Dendritic cell treated with granulocyte-macrophage colony-stimulating factor and Interleukin-4, amounts not matched to agents 40 ng/mL and 50 ng/mL, for 4 days (primary cell): ENCODE measurements at regions not wholly inside any gene's neighbourhood (a gene's known extent, or its start where the extent isn't known, plus 50 kb on each side); places are given as distances from the start of the nearest gene placed in this dataset.

Experiments used
- H3K27ac Mint-ChIP-seq: one replicate; pipeline ENCODE4 v1.8.0; 2022; ENCODE audit warnings: mild to moderate bottlenecking, mixed read lengths
- H3K27me3 Mint-ChIP-seq: one replicate; pipeline ENCODE4 v1.8.0; 2022; ENCODE audit warnings: mild to moderate bottlenecking, mixed read lengths
- H3K36me3 Mint-ChIP-seq: one replicate; pipeline ENCODE4 v1.8.0; 2022; ENCODE audit warnings: low read depth, mixed read lengths
- H3K4me1 Mint-ChIP-seq: one replicate; pipeline ENCODE4 v1.8.0; 2022; ENCODE audit warnings: low read depth, mixed read lengths
- H3K4me3 Mint-ChIP-seq: one replicate; pipeline ENCODE4 v1.8.0; 2022; ENCODE audit warnings: mild to moderate bottlenecking, moderate library complexity, mixed read lengths
- H3K9me3 Mint-ChIP-seq: one replicate; pipeline ENCODE4 v1.8.0; 2022; ENCODE audit warnings: mixed read lengths
- intact Hi-C: fragments of 100-400 bp; cut with micrococcal nuclease; formaldehyde crosslinking; loops from one replicate; pipeline ENCODE4 v1.15.0; 2022

DNA sequence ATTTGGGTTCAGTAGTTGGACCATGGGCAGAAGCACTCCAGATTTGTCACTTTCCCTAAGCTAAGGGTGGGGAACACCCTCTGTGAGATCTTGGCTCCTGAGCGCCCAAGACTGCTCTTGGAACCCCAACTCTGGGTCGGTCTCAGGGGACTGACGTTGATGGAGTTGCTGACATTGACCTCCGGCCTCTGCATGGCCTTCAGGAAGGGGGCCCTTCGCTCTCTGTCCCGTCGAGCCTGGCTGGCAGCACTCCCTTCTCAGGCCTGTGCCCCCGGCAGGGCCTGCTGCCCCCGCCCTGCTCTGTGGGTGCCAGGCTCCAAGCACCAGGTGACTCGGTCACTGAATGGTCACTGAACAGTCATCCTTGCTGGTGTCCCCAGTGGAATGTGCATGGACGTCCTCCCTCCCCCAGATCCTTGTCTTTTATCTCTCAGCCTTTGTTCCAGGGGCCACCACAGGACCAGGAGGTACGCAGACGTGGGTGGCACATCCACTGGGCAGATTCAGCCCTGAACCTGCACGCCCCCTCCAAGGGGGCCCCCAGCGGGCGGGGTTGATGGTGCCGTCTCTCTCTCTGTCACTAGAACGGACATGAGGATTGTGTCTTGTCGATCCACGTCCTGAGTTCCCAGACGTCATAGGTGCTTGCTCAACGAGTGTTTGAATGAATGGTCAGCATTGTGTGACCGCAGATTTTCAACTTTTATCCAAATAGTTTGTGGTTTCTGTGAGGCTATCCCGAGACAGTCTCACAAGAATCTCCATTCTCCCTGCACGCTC is 314.5 kb downstream of the SEC14L1 start:
- intact Hi-C loops: no loop called here
- H3K4me1 Mint-ChIP-seq: peaks cover 91% of the 10 kb centered on the region
- peaks cover 67% of the 10 kb centered on the region for H3K36me3 Mint-ChIP-seq
- no peaks in the 10 kb centered on the region for H3K27me3 Mint-ChIP-seq
- no peaks in the 10 kb centered on the region for H3K9me3 Mint-ChIP-seq
- peak overlapping the region; percentile 74 for H3K4me3 Mint-ChIP-seq
- H3K27ac Mint-ChIP-seq: peak overlapping the region; percentile 81

GRCh38 chr17:77455891-77456260 is 315.1 kb downstream of the SEC14L1 start:
- no peaks in the 10 kb centered on the region for H3K9me3 Mint-ChIP-seq
- H3K4me3 Mint-ChIP-seq: no peak overlapping the region
- no peak overlapping the region for H3K27ac Mint-ChIP-seq
- H3K4me1 Mint-ChIP-seq: peaks cover 91% of the 10 kb centered on the region
- H3K36me3 Mint-ChIP-seq: peaks cover 63% of the 10 kb centered on the region
- intact Hi-C loops: no loop called here
- H3K27me3 Mint-ChIP-seq: no peaks in the 10 kb centered on the region

GRCh38 chr17:77456271-77456950 is 315.6 kb downstream of the SEC14L1 start:
- Mint-ChIP-seq H3K36me3 (peaks cover 58% of the 10 kb centered on the region), H3K27me3 (no peaks in the 10 kb centered on the region), H3K27ac (peak overlapping the region; percentile 75), H3K9me3 (no peaks in the 10 kb centered on the region), H3K4me3 (no peak overlapping the region), H3K4me1 (peaks cover 95% of the 10 kb centered on the region)
- intact Hi-C loops: no loop called here

DNA sequence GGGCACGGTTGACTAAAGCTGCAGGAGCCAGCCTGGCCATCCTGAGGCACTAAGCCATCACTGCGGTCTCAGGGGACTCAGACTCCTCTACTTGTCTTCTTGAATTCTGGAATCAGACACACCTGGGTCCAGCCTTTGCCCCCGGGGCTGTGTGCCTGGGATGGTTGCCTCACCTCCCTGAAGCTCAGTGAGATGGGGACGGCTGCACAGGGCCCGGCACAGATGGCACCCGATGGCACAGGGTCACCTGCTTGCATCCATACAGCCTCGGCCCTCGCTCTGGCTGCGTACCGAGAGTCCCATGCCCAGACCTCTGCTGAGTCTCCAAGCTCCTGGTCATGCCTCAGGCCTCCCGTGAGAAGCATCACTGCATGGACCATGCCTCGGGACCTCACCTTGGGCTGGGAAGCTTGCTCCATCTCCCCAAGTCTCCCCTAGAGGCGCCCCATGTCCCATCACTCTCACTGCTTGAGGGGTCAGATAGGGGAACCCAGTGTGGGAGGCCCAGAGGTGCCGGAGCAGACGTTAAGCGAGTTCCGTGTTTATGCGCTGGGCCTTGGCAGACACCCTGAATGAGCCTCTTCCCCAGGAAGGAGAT is 316.3 kb downstream of the SEC14L1 start:
- peaks cover 97% of the 10 kb centered on the region for H3K4me1 Mint-ChIP-seq
- H3K36me3 Mint-ChIP-seq: peaks cover 52% of the 10 kb centered on the region
- intact Hi-C loops: no loop called here
- no peaks in the 10 kb centered on the region for H3K27me3 Mint-ChIP-seq
- peak overlapping the region; percentile 75 for H3K27ac Mint-ChIP-seq
- H3K4me3 Mint-ChIP-seq: peak overlapping the region; percentile 11
- H3K9me3 Mint-ChIP-seq: no peaks in the 10 kb centered on the region

GRCh38 chr17:77457572-77458201 is 316.9 kb downstream of the SEC14L1 start:
- no peaks in the 10 kb centered on the region for H3K27me3 Mint-ChIP-seq

DNA sequence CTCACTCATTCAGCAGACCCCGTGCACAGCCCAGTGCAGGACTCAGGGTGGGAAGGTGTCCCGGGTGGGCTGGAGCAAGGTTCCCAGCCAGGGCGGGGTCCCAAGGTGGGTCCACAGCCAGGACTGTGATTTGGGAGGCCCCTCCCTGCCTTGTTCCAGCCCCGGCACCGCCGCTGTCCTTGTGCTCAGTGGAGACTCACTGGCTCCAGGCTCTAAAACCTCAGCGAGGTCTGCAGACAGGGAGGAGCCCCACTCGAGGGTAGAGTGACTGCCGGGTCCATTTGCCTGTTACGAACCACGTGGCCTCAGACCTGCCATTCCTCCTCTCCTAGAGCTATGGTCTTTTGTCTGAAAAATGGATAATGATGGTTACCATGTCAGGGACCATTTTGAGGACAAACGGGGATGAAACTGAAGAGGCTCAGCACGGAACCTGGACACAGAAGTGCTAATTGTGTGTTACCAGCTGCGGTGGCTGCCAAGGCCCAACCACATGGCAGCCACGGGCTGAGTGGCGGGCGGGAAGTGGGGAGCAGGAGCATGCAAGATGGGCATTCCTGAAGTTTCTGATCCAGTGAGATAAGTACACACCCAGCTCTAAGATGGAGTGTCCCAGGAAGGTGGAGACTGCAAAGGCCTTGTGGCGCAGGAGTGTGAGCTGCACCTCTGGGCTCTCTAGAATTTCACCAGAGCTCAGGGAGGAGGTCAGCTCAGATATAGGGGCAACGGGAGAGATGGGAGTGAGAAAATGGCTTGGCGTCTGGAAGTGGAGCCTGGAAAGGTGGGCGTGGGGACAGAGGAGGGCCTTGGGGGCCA is 317.6 kb downstream of the SEC14L1 start:
- Mint-ChIP-seq H3K27me3 (no peaks in the 10 kb centered on the region), H3K27ac (peak overlapping the region; percentile 75), H3K4me1 (peaks cover 97% of the 10 kb centered on the region), H3K9me3 (no peaks in the 10 kb centered on the region), H3K36me3 (peaks cover 59% of the 10 kb centered on the region), H3K4me3 (no peak overlapping the region)
- intact Hi-C loops: no loop called here

More at GRCh38 chr17:77457572-77458201, 316.9 kb downstream of the SEC14L1 start:
- Mint-ChIP-seq H3K27ac (peak overlapping the region; percentile 75), H3K4me3 (no peak overlapping the region), H3K36me3 (peaks cover 52% of the 10 kb centered on the region), H3K4me1 (peaks cover 97% of the 10 kb centered on the region), H3K9me3 (no peaks in the 10 kb centered on the region)
- intact Hi-C loops: no loop called here

DNA sequence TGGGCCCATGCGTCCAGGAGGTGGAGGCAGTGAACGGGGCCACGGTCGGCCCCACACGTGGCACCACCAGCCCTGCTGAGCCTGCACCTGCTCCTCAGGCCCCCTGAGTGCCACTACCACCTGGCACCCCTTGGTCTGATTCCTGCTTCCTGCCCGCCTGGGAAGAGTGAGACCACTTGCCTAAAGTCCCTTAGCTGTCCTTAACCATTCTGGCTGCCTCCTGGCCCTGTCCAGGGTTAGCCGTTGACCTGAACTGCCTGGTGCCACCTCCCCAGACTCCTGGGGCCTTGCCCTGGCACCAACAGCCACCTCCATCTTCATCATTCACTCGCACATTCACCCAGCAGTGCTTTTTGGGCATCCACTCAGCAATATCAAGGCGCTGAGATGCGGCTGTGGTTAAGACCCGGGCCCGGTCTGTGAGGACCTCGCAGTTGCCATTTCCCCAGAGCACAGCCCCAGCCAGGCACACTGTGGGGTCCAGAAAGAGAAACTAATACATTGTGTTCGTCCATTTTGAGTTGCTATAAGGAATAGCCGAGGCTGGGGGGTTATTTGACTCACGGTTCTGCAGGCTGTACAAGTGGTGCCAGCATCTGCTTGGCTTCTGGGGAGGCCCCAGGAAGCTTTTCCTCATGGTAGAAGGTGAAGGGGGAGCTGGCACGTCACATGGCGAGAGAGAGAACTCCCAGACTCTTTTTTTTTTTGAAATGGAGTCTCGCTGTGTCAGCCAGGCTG is 318.4 kb downstream of the SEC14L1 start:
- H3K9me3 Mint-ChIP-seq: no peaks in the 10 kb centered on the region
- H3K27ac Mint-ChIP-seq: peak overlapping the region; percentile 88
- intact Hi-C loops: no loop called here
- H3K4me1 Mint-ChIP-seq: peaks cover 93% of the 10 kb centered on the region
- peaks cover 60% of the 10 kb centered on the region for H3K36me3 Mint-ChIP-seq
- H3K4me3 Mint-ChIP-seq: no peak overlapping the region
- H3K27me3 Mint-ChIP-seq: no peaks in the 10 kb centered on the region

GRCh38 chr17:77460514-77461046 is 319.8 kb downstream of the SEC14L1 start:
- Mint-ChIP-seq H3K4me1 (peaks cover 92% of the 10 kb centered on the region), H3K27ac (peak overlapping the region; percentile 88), H3K4me3 (peak overlapping the region; percentile 77), H3K36me3 (peaks cover 55% of the 10 kb centered on the region), H3K27me3 (no peaks in the 10 kb centered on the region), H3K9me3 (no peaks in the 10 kb centered on the region)
- intact Hi-C loops: no loop called here

DNA sequence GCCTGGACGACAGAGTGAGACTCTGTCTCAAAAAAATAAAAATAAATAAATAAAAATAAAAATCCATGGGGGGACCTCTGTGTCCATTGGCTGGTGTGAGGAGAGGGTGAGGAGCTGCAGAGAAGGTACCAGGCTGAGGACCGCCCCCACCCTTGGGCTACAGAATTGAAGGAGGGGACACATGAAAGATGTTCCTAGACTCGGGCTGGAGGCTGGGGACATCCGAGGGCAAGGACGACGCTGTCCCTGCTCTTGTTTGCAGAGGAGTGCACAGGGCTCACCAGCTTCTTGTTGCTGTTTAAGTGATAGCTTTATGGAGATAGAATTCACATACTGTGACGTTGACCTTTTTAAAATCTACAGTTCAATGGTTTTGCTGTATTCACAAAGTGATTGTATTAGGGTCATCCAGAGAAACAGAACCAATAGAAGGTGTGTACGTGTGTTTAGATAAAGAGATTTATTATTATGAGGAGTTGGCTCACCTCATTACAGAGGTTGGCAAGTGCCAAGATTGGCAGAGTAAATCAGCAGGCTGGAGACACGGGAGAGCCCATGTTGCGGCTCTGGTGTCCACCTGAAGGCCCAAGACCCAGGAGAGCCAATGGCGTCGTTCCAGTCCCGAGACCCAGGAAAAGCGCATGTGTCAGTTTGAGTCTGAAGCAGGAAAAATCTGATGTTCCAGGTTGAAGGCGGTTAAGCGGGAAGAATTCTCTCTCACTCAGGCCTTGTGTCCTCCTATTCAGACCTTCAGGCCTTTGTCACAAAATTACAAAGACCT is 320.7 kb downstream of the SEC14L1 start:
- H3K27ac Mint-ChIP-seq: peak overlapping the region; percentile 88
- intact Hi-C loops: no loop called here
- H3K27me3 Mint-ChIP-seq: no peaks in the 10 kb centered on the region
- peaks cover 94% of the 10 kb centered on the region for H3K4me1 Mint-ChIP-seq
- no peaks in the 10 kb centered on the region for H3K9me3 Mint-ChIP-seq
- H3K36me3 Mint-ChIP-seq: peaks cover 51% of the 10 kb centered on the region
- peak overlapping the region; percentile 53 for H3K4me3 Mint-ChIP-seq

- Mint-ChIP-seq H3K4me3 (no peak overlapping the region), H3K9me3 (no peaks in the 10 kb centered on the region), H3K36me3 (peaks cover 51% of the 10 kb centered on the region), H3K4me1 (peaks cover 94% of the 10 kb centered on the region), H3K27me3 (no peaks in the 10 kb centered on the region), H3K27ac (peak overlapping the region; percentile 88)
- intact Hi-C loops: no loop called here
These were observed 321.3 kb downstream of the SEC14L1 start for GRCh38 chr17:77462090-77462489.

- H3K9me3 Mint-ChIP-seq: no peaks in the 10 kb centered on the region
- no peaks in the 10 kb centered on the region for H3K27me3 Mint-ChIP-seq
- intact Hi-C loops: no loop called here
- H3K27ac Mint-ChIP-seq: peak overlapping the region; percentile 88
- H3K36me3 Mint-ChIP-seq: peaks cover 51% of the 10 kb centered on the region
- H3K4me1 Mint-ChIP-seq: peaks cover 94% of the 10 kb centered on the region
- H3K4me3 Mint-ChIP-seq: no peak overlapping the region
These were observed 322.1 kb downstream of the SEC14L1 start for GRCh38 chr17:77462553-77463497.
